ENCODE measurements at regions not wholly inside any gene's neighbourhood (a gene's known extent, or its start where the extent isn't known, plus 50 kb on each side); places are given as distances from the start of the nearest gene placed in this dataset.

DNA sequence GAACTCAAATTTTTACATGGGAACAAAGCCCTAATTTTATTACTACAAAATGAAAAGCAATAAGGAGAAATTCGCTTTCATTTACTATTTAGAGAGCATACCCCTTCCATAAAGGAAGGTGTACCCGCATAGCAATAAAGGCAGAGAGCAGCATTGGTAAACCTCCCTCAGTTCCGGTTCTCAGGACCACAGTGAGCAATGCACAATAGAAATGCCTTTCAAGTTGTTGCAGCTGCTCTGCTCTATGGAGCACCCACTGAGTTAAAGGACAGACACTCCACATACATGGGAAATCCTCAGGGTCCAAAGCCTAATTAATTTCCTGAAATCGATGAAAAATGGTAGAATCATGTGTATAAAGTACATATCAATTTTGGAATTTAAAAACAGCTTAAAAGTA lies 89.9 kb upstream of the MPDZ start:
- Histone ChIP-seq H3K4me2 (ENCODE audit: insufficient read depth, insufficient read length, low read length) (no peak overlapping the region), H2BK20ac (ENCODE audit: low read depth, low read length, poor library complexity, severe bottlenecking) (no peak overlapping the region), H3K9me3 (ENCODE audit: control insufficient read depth, low read depth, low read length) (no peaks in the 10 kb centered on the region), H3K9ac (ENCODE audit: extremely low read depth, insufficient read length, low read length) (no peak overlapping the region), H3K4me1 (ENCODE audit: insufficient read depth, low read length) (no peaks in the 10 kb centered on the region), H3K27ac (ENCODE audit: insufficient read length, low read depth, low read length) (no peak overlapping the region), H4K20me1 (ENCODE audit: control insufficient read depth, insufficient read depth, insufficient read length) (no peaks in the 10 kb centered on the region), H3K79me2 (ENCODE audit: insufficient read depth, low read length) (no peaks in the 10 kb centered on the region), H3K23me2 (ENCODE audit: insufficient read length, low read depth, low read length, poor library complexity, severe bottlenecking) (no peaks in the 10 kb centered on the region), H3K4ac (ENCODE audit: low read depth, low read length) (no peak overlapping the region), H3T11ph (ENCODE audit: low read length) (no peak overlapping the region), H4K91ac (ENCODE audit: insufficient read length, low read depth, low read length) (no peak overlapping the region), H2AFZ (ENCODE audit: low read length) (no peak overlapping the region), H4K5ac (ENCODE audit: insufficient read length, low read depth, low read length) (no peak overlapping the region), H4K8ac (replicated peaks; ENCODE audit: insufficient read length, low read depth, low read length) (no peak overlapping the region), H2BK5ac (ENCODE audit: insufficient read length, low read length) (no peak overlapping the region), H3K56ac (ENCODE audit: insufficient read length, low read depth, low read length) (no peak overlapping the region), H3K14ac (ENCODE audit: insufficient read depth, low read length) (no peak overlapping the region), H2BK120ac (ENCODE audit: low read depth, low read length, poor library complexity, severe bottlenecking) (no peak overlapping the region), H3K79me1 (ENCODE audit: insufficient read depth, low read depth, low read length, poor library complexity, severe bottlenecking) (no peaks in the 10 kb centered on the region), H2BK12ac (ENCODE audit: insufficient read length, low read depth, low read length) (no peak overlapping the region), H2AK5ac (ENCODE audit: insufficient read length, low read length) (no peak overlapping the region), H3K18ac (ENCODE audit: insufficient read length, low read depth, low read length) (no peak overlapping the region), H3K27me3 (ENCODE audit: insufficient read depth, low read length) (no peaks in the 10 kb centered on the region), H2BK15ac (ENCODE audit: low read depth, low read length) (no peak overlapping the region), H3K23ac (ENCODE audit: insufficient read length, low read depth, low read length) (no peak overlapping the region)
- DNase-seq, result no peak
- TF ChIP-seq, protein P1, sequence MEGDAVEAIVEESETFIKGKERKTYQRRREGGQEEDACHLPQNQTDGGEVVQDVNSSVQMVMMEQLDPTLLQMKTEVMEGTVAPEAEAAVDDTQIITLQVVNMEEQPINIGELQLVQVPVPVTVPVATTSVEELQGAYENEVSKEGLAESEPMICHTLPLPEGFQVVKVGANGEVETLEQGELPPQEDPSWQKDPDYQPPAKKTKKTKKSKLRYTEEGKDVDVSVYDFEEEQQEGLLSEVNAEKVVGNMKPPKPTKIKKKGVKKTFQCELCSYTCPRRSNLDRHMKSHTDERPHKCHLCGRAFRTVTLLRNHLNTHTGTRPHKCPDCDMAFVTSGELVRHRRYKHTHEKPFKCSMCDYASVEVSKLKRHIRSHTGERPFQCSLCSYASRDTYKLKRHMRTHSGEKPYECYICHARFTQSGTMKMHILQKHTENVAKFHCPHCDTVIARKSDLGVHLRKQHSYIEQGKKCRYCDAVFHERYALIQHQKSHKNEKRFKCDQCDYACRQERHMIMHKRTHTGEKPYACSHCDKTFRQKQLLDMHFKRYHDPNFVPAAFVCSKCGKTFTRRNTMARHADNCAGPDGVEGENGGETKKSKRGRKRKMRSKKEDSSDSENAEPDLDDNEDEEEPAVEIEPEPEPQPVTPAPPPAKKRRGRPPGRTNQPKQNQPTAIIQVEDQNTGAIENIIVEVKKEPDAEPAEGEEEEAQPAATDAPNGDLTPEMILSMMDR (conservative IDR thresholded peaks at IDR 0.05), result no peak
- no peak overlapping the region; a peak in 1 of 5 replicates for H3K4me3 Mint-ChIP-seq
- H3K9me3 Mint-ChIP-seq, result no peaks in the 10 kb centered on the region
- WGBS (ENCODE audit: extremely low coverage, insufficient read length, low lambda C conversion rate), result no CpG with 5 or more reads among the region's 4 CpGs
- no peak overlapping the region for H3K27ac Mint-ChIP-seq
- no peaks in the 10 kb centered on the region for H3K27me3 Mint-ChIP-seq (ENCODE audit: low read depth)
- peaks cover 21 to 41% of the 10 kb centered on the region in 2 experiments for H3K4me1 Mint-ChIP-seq
- H3K36me3 Mint-ChIP-seq (ENCODE audit: insufficient read depth in 1 of 3, low read depth in 3 of 3), result no peaks in the 10 kb centered on the region
